Superior temporal gyrus (tissue), 1 donor: ENCODE measurements at regions not wholly inside any gene's neighbourhood (a gene's known extent, or its start where the extent isn't known, plus 50 kb on each side); places are given as distances from the start of the nearest gene placed in this dataset.

Source experiments
- DNase-seq: peaks from one replicate; pipeline ENCODE4 v3.0.0-alpha.2; 2016; ENCODE audit errors: extremely low spot score

GRCh38 chr11:26231252-26231661, 100.7 kb upstream of the ANO3 start:
- DNase-seq = no peak

DNA sequence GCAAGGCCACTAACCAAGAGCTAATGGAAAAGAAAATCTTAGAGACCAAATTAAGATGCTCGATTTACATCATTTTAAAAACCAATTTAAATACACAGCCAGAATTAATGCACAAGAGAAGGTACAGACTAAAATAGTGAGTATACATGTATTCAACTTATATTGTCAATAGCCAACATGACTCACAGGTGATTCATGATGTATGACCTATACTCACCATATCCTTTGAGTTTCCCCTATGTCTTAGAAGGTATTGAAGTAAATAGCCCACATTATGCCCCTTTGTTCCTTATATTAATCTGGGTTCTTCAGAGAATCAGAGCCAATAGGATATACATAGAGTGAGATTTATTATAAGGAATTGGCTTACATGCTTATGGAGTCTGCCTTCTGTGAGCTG, 97.5 kb upstream of the ANO3 start:
- DNase-seq = no peak

DNA sequence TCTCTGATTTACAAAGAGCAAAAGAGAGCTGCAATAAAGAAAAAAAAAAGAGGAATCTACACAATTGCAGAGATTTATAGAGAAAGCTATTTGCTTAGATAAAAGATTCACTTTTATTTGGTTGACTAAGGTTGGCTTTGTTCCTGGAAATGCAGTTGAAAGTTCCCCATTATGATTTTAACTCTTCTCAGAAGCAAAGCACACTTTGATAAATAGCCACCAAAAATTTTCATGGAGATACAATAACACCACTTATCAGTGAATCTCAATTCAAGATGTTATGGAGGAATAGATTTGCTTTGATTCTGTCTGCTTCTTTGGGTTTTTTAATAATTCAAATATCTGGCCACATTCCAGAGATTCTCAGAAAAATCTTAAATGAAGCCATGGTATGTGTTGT, 88.5 kb upstream of the ANO3 start:
- DNase-seq = no peak

GRCh38 chr11:26244207-26244606, 87.7 kb upstream of the ANO3 start:
- peak; percentile 39 for DNase-seq

DNA sequence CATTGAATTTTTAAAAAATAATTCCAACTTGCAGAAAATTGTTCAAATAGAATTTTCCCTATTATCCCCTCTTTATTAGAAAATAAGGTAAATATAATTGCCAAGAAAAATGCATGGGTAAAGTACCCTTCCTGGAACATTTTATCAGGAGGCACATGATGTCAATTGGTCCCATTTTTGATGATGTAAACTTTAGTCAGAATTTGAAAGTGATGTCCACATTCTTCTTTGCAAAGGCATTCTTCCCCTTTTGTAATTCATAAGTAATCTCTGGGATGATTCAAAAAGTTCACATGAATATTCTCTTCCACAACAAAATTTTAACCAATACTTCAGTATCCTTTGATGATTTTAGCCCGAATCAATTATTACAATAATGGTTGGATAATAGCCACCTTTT, 86.9 kb upstream of the ANO3 start:
- no peak for DNase-seq

DNA sequence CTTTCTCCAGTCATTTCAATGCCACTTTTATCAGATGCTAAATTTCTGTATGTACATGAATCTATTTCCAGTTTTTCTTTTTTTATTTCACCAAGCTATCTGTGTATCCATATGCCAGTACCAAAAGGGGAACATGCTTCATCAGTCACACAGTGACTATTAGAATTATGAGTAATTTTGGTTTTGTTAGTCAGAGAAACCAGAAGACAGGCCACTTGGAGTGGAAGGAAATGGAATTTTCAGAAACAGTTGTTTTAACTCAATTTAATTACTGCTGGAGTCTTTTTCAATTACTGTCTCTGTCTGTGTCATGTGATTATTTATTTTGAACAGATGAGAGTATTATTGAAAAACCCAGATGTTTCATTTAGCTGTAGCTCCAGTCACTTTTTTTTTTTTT, 84.6 kb upstream of the ANO3 start:
- peak; percentile 20 for DNase-seq

GRCh38 chr11:26248661-26249060, 83.3 kb upstream of the ANO3 start:
- DNase-seq = no peak

DNA sequence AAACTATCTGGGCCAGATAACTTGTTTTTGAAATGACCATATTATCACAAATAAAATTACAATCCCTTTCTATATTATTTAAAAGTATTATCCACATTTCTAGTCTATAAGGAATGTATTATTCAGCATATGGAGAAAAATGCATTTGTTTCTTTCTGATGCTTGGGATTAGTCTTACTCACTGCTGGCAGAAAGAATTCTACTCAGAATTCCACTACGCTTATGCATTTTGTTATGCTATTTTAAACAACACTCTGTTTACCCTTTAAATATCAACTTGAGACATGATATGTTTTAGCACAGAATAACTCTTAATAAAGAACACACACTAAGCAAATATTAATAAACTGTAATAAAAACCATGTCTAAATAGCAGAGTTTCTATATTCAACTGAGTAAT, 77.6 kb upstream of the ANO3 start:
- DNase-seq = no peak

- no peak for DNase-seq
These were observed 68.2 kb upstream of the ANO3 start for GRCh38 chr11:26263769-26264168.

DNA sequence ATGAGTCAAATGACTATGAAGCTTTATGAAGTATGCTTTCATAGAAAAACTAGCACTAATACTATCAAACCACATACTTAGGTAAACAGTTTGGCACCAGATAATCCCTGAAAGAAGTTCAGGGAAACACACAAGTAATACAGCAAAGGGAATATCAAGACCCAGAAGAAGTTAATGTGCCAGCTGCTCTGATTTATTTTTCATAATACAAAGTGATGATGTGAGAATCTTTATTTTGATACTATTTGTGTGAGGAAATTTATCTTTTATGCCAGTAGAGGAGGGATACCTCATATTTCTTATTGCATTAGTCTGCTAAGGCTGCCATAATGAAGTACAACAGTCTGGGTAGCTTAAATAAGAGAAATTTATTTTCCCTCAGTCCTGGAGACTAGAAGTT, 67.7 kb upstream of the ANO3 start:
- DNase-seq = no peak

GRCh38 chr11:26268980-26269660, 62.8 kb upstream of the ANO3 start:
- no peak for DNase-seq

DNA sequence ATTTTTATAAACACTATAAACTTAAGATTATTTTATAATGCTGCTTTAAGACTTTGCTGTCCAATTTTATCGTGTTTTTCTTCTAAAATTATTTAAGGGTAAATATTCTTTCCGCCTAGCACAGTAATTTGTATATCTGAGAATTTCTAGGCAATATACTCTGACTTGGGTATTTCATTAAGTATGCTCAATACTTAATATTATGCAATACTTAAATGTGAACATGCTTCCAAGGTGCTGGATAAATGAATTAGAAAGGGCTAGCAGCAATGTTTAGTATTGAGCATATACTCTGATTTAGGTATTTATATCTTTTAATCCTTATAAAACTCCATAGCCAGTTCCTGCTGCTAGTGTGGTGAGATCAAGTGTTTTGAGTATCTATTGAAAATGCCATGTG, 60.3 kb upstream of the ANO3 start:
- no peak for DNase-seq

DNA sequence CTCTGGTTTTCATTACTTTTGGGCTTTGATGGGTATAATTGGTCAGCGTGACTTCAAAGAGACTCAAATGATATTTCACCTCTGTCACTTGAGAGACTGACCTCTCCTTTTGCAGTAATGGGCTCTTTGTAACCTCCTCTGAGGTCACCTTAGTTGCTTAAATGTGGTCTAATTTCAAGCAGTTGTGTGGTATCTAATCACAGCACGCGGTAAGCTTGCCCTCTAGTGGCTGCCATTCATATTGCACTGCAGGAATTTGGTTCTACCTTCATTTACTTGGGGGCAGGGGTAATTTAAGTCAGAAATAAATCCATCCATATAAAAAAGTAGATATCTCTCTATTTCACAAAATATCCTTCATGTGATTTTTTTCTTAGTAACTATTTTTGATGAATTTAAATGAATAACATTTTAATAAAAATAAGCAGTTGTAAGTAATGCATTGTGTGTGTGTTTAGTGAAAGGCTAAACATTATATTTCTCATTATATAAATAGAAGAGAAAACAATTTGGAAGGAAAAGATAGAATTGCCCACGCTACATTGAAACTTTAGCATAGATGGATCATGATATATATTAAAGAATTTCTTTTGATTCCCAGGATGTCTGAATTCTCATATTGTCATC, 55.0 kb upstream of the ANO3 start:
- DNase-seq = peak; percentile 87

DNA sequence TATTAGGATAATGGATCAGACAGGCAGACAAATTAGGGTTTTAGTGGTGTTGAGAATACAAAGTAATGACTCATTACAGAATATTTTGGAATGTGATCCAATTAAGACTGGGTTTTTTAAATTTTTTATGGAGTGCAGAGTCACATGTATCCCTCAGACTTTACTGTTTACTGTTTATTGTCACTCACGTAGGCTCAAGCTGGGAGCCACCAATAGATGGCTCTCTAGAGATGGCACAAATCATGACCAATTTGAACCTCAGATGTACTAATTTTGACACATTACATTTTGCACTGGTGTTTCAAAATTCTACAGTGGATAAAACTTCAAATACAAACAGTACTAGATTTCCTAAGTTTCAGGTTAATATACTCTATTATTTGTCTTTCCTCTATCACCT, 53.6 kb upstream of the ANO3 start:
- DNase-seq = no peak
